ENCODE measurements at regions not wholly inside any gene's neighbourhood (a gene's known extent, or its start where the extent isn't known, plus 50 kb on each side); places are given as distances from the start of the nearest gene placed in this dataset.

- TF ChIP-seq CTCF (conservative IDR thresholded peaks at IDR 0.05; ENCODE audit: low read depth, low read length) = no peak
- TF ChIP-seq EZH2 (IDR thresholded peaks at IDR 0.05; ENCODE audit: borderline replicate concordance, low read depth, low read length, poor library complexity, severe bottlenecking) = no peak
Observed at GRCh38 chr17:71986886-71987285, 133.9 kb upstream of the SOX9 start.
